H9 (cell line): ENCODE measurements at regions not wholly inside any gene's neighbourhood (a gene's known extent, or its start where the extent isn't known, plus 50 kb on each side); places are given as distances from the start of the nearest gene placed in this dataset.

Source experiments
- DNase-seq: peaks from one replicate; pipeline ENCODE4 v3.0.0-alpha.2; 2017
- H2AFZ ChIP-seq: one replicate; pipeline ENCODE4 v1.6.1; 2013; ENCODE audit warnings: mild to moderate bottlenecking, low read length, control low read depth, moderate library complexity
- H2AK5ac ChIP-seq: 2 replicates; pipeline ENCODE4 v1.6.1; 2013; ENCODE audit warnings: low read length, control low read depth, mixed read lengths; ENCODE audit not compliant: insufficient read length
- H2BK120ac ChIP-seq: one replicate; pipeline ENCODE4 v1.6.1; 2013; ENCODE audit warnings: low read depth, mild to moderate bottlenecking, low read length, control low read depth, inconsistent platforms; ENCODE audit not compliant: poor library complexity, severe bottlenecking
- H2BK12ac ChIP-seq: 2 replicates; pipeline ENCODE4 v1.6.1; 2013; ENCODE audit warnings: low read length, control low read depth, mixed read lengths, low read depth; ENCODE audit not compliant: insufficient read length
- H2BK15ac ChIP-seq: 2 replicates; pipeline ENCODE4 v1.6.1; 2013; ENCODE audit warnings: low read depth, low read length, control low read depth
- H2BK20ac ChIP-seq: one replicate; pipeline ENCODE4 v1.6.1; 2013; ENCODE audit warnings: low read depth, mild to moderate bottlenecking, low read length, control low read depth, inconsistent platforms; ENCODE audit not compliant: poor library complexity, severe bottlenecking
- H2BK5ac ChIP-seq: 2 replicates; pipeline ENCODE4 v1.6.1; 2013; ENCODE audit warnings: low read length, control low read depth, mixed read lengths; ENCODE audit not compliant: insufficient read length
- H3K14ac ChIP-seq: 2 replicates; pipeline ENCODE4 v1.6.1; 2013; ENCODE audit warnings: low read length, control low read depth; ENCODE audit not compliant: insufficient read depth
- H3K18ac ChIP-seq: 2 replicates; pipeline ENCODE4 v1.6.1; 2013; ENCODE audit warnings: low read depth, mild to moderate bottlenecking, mixed read lengths, low read length, control low read depth; ENCODE audit not compliant: insufficient read length
- H3K23ac ChIP-seq: 2 replicates; pipeline ENCODE4 v1.6.1; 2013; ENCODE audit warnings: low read length, control low read depth, mixed read lengths, low read depth; ENCODE audit not compliant: insufficient read length
- H3K23me2 ChIP-seq: 2 replicates; pipeline ENCODE4 v1.6.1; 2013; ENCODE audit warnings: low read depth, mild to moderate bottlenecking, mixed read lengths, low read length, control low read depth; ENCODE audit not compliant: insufficient read length, poor library complexity, severe bottlenecking
- H3K27ac ChIP-seq: 2 replicates; pipeline ENCODE4 v1.5.1; 2013; ENCODE audit warnings: low read length, control low read depth, mixed read lengths, low read depth; ENCODE audit not compliant: insufficient read length
- H3K27me3 ChIP-seq: 2 replicates; pipeline ENCODE4 v1.6.1; 2013; ENCODE audit warnings: low read length, control low read depth, inconsistent platforms; ENCODE audit not compliant: insufficient read depth
- H3K4ac ChIP-seq: 2 replicates; pipeline ENCODE4 v1.6.1; 2013; ENCODE audit warnings: low read depth, mild to moderate bottlenecking, control low read depth, inconsistent platforms, low read length, moderate library complexity
- H3K4me1 ChIP-seq: 2 replicates; pipeline ENCODE4 v1.6.1; 2013; ENCODE audit warnings: low read length, control low read depth, inconsistent platforms; ENCODE audit not compliant: insufficient read depth
- H3K4me2 ChIP-seq: 2 replicates; pipeline ENCODE4 v1.6.1; 2013; ENCODE audit warnings: low read length, control low read depth, mixed read lengths; ENCODE audit not compliant: insufficient read length, insufficient read depth
- H3K56ac ChIP-seq: 2 replicates; pipeline ENCODE4 v1.6.1; 2013; ENCODE audit warnings: low read depth, mild to moderate bottlenecking, mixed read lengths, low read length, control low read depth; ENCODE audit not compliant: insufficient read length
- H3K79me1 ChIP-seq: 2 replicates; pipeline ENCODE4 v1.6.1; 2013; ENCODE audit warnings: low read depth, mild to moderate bottlenecking, moderate library complexity, low read length, control low read depth, inconsistent platforms; ENCODE audit not compliant: insufficient read depth, poor library complexity, severe bottlenecking
- H3K79me2 ChIP-seq: 2 replicates; pipeline ENCODE4 v1.6.1; 2013; ENCODE audit warnings: low read length, control low read depth, inconsistent platforms; ENCODE audit not compliant: insufficient read depth
- H3K9ac ChIP-seq: 2 replicates; pipeline ENCODE4 v1.6.1; 2013; ENCODE audit warnings: low read length, control low read depth, mixed read lengths; ENCODE audit not compliant: insufficient read length; ENCODE audit errors: extremely low read depth
- H3K9me3 ChIP-seq: one replicate; pipeline ENCODE4 v1.6.1; 2013; ENCODE audit warnings: low read depth, low read length, inconsistent platforms; ENCODE audit not compliant: control insufficient read depth
- H3T11ph ChIP-seq: one replicate; pipeline ENCODE4 v1.6.1; 2013; ENCODE audit warnings: mild to moderate bottlenecking, low read length, control low read depth, inconsistent platforms
- H4K20me1 ChIP-seq: one replicate; pipeline ENCODE4 v1.6.1; 2013; ENCODE audit not compliant: control insufficient read depth, insufficient read length, insufficient read depth
- H4K5ac ChIP-seq: 2 replicates; pipeline ENCODE4 v1.6.1; 2013; ENCODE audit warnings: low read depth, mild to moderate bottlenecking, mixed read lengths, low read length, control low read depth; ENCODE audit not compliant: insufficient read length
- H4K8ac ChIP-seq: replicated peaks from 2 replicates; pipeline ENCODE4 v1.6.1; 2013; ENCODE audit warnings: low read length, control low read depth, mixed read lengths, low read depth; ENCODE audit not compliant: insufficient read length
- H4K91ac ChIP-seq: 2 replicates; pipeline ENCODE4 v1.6.1; 2013; ENCODE audit warnings: low read depth, mild to moderate bottlenecking, moderate library complexity, mixed read lengths, low read length, control low read depth; ENCODE audit not compliant: insufficient read length
- H3K27ac Mint-ChIP-seq, 3 experiments: 2 replicates in 2 of 3; 3 replicates in 1 of 3; pipeline ENCODE4 v1.8.0; 2020 to 2021; ENCODE audit warnings: mixed read lengths in 3 of 3, mild to moderate bottlenecking in 1 of 3, moderate library complexity in 1 of 3
- H3K27me3 Mint-ChIP-seq: 2 replicates; pipeline ENCODE4 v1.8.0; 2021; ENCODE audit warnings: low read depth, mild to moderate bottlenecking, moderate library complexity, mixed read lengths
- H3K36me3 Mint-ChIP-seq, 3 experiments: 2 replicates in 2 of 3; 3 replicates in 1 of 3; pipeline ENCODE4 v1.8.0; 2020 to 2021; ENCODE audit warnings: low read depth in 3 of 3, mixed read lengths in 3 of 3; ENCODE audit not compliant: insufficient read depth in 1 of 3
- H3K4me1 Mint-ChIP-seq, 2 experiments: 2 replicates each; pipeline ENCODE4 v1.8.0; 2020; ENCODE audit warnings: mixed read lengths in 2 of 2
- H3K4me3 Mint-ChIP-seq, 2 experiments: 2 replicates in 1 of 2; 3 replicates in 1 of 2; pipeline ENCODE4 v1.8.0; 2020 to 2021; ENCODE audit warnings: mild to moderate bottlenecking in 2 of 2, mixed read lengths in 2 of 2, moderate library complexity in 1 of 2
- H3K9me3 Mint-ChIP-seq, 2 experiments: 2 replicates in 1 of 2; 3 replicates in 1 of 2; pipeline ENCODE4 v1.8.0; 2020; ENCODE audit warnings: mild to moderate bottlenecking in 2 of 2, mixed read lengths in 2 of 2, moderate library complexity in 1 of 2
- WGBS: extraction: QIAGEN DNeasy Blood & Tissue Kit; methylation state at CpG from one replicate; pipeline ENCODE4 v1.1.7; 2013; ENCODE audit warnings: missing lambda C conversion rate, low lambda C conversion rate, mixed read lengths; ENCODE audit not compliant: insufficient read length; ENCODE audit errors: extremely low coverage; 5-methylcytosine and 5-hydroxymethylcytosine counted together
- TF ChIP-seq, protein P1 (sequence below): fragments of 200-600 bp; sonication (generic); conservative IDR thresholded peaks from 3 replicates; pipeline ENCODE4 v1.8.0; 2021; ENCODE audit warnings: antibody characterized with exemption, mild to moderate bottlenecking

DNA sequence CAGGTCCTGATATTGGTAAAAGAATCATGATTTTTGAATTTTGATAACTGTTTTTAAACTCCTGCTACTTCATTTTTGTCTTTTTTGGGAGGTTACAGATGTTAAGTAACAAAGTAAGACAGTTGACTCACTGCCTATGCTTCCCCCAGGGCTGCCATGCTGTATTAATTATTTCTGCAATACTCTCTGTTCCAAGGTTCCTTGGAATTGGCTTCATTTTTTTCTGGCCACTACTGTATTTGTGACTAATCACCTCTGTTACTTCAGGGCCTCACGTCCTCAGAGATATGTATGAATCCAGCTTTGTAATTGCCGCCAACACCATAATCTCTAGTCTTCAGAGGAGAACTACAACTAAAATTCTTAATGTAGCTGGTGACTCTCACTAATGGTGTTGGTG, 1729.3 kb downstream of the C4orf33 start:
- WGBS: no CpG with 5 or more reads among the region's 2 CpGs

More for the DNA sequence above, 1729.3 kb downstream of the C4orf33 start:
- H2BK12ac ChIP-seq: no peak overlapping the region
- H2AK5ac ChIP-seq: no peak overlapping the region
- H4K5ac ChIP-seq: no peak overlapping the region
- no peak overlapping the region for H3K4me2 ChIP-seq
- H3K9ac ChIP-seq: no peak overlapping the region
- H3K9me3 ChIP-seq: no peaks in the 10 kb centered on the region
- no peak overlapping the region for H3K27ac ChIP-seq
- no peak overlapping the region for H4K91ac ChIP-seq
- no peak overlapping the region for H2BK15ac ChIP-seq
- H4K20me1 ChIP-seq: no peaks in the 10 kb centered on the region
- H3K23me2 ChIP-seq: no peaks in the 10 kb centered on the region
- Mint-ChIP-seq H3K27me3 (no peaks in the 10 kb centered on the region), H3K27ac (no peak overlapping the region), H3K9me3 (no peaks in the 10 kb centered on the region), H3K36me3 (no peaks in the 10 kb centered on the region), H3K4me3 (no peak overlapping the region), H3K4me1 (no peaks in the 10 kb centered on the region)
- H3K4ac ChIP-seq: no peak overlapping the region
- TF ChIP-seq, protein P1, sequence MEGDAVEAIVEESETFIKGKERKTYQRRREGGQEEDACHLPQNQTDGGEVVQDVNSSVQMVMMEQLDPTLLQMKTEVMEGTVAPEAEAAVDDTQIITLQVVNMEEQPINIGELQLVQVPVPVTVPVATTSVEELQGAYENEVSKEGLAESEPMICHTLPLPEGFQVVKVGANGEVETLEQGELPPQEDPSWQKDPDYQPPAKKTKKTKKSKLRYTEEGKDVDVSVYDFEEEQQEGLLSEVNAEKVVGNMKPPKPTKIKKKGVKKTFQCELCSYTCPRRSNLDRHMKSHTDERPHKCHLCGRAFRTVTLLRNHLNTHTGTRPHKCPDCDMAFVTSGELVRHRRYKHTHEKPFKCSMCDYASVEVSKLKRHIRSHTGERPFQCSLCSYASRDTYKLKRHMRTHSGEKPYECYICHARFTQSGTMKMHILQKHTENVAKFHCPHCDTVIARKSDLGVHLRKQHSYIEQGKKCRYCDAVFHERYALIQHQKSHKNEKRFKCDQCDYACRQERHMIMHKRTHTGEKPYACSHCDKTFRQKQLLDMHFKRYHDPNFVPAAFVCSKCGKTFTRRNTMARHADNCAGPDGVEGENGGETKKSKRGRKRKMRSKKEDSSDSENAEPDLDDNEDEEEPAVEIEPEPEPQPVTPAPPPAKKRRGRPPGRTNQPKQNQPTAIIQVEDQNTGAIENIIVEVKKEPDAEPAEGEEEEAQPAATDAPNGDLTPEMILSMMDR: no peak
- no peaks in the 10 kb centered on the region for H3K27me3 ChIP-seq
- no peak overlapping the region for H2AFZ ChIP-seq
- no peaks in the 10 kb centered on the region for H3K79me1 ChIP-seq
- no peak overlapping the region for H2BK20ac ChIP-seq
- H3K4me1 ChIP-seq: no peaks in the 10 kb centered on the region
- no peak overlapping the region for H2BK120ac ChIP-seq
- no peak for DNase-seq
- no peak overlapping the region for H2BK5ac ChIP-seq
- H3K23ac ChIP-seq: no peak overlapping the region
- H4K8ac ChIP-seq: no peak overlapping the region
- no peak overlapping the region for H3K18ac ChIP-seq
- H3T11ph ChIP-seq: no peak overlapping the region
- H3K79me2 ChIP-seq: no peaks in the 10 kb centered on the region
- no peak overlapping the region for H3K14ac ChIP-seq
- no peak overlapping the region for H3K56ac ChIP-seq
